ENCODE measurements at regions not wholly inside any gene's neighbourhood (a gene's known extent, or its start where the extent isn't known, plus 50 kb on each side); places are given as distances from the start of the nearest gene placed in this dataset.
A peak's percentile ranks its signal among the peaks of the same experiment; 100 is the strongest.

DNA sequence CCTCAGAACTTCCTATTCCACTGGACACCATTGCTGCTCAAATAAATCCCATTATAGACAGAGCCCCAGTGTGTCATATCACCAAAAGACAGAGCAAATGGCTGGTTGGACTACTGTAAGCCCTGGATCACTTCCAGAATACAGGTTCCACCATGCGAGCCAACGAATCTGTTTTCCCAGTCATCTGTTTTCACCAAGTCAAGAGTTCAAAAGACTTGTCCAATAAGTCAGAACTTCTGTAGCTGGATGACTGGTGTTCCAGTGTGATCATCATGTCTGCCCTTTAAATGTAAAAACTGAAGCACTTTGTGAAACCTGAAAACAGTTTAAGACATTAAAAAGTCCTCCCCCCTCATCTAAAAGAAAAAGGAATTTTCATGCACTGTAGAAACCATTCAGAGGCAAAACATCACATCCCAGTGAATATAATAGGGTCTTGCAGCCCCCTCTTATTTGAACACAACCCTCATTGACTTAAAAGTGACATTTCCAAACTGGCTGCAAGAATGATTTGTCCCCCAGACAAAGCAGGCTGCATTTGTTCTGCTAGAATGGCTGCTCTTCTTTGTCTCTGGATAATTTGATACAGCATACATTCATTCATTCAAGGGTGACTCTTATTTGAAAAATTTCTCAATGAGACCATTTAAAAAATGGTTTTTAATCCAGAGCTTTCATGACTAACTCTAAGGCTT, 64.6 kb upstream of the TANC1 start:
- TF ChIP-seq, protein P1, sequence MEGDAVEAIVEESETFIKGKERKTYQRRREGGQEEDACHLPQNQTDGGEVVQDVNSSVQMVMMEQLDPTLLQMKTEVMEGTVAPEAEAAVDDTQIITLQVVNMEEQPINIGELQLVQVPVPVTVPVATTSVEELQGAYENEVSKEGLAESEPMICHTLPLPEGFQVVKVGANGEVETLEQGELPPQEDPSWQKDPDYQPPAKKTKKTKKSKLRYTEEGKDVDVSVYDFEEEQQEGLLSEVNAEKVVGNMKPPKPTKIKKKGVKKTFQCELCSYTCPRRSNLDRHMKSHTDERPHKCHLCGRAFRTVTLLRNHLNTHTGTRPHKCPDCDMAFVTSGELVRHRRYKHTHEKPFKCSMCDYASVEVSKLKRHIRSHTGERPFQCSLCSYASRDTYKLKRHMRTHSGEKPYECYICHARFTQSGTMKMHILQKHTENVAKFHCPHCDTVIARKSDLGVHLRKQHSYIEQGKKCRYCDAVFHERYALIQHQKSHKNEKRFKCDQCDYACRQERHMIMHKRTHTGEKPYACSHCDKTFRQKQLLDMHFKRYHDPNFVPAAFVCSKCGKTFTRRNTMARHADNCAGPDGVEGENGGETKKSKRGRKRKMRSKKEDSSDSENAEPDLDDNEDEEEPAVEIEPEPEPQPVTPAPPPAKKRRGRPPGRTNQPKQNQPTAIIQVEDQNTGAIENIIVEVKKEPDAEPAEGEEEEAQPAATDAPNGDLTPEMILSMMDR (IDR thresholded peaks at IDR 0.05; ENCODE audit: extremely low read depth, low read depth, low read length), result no peak
- H3K4me2 ChIP-seq (ENCODE audit: insufficient read depth, low read length), result no peak overlapping the region

DNA sequence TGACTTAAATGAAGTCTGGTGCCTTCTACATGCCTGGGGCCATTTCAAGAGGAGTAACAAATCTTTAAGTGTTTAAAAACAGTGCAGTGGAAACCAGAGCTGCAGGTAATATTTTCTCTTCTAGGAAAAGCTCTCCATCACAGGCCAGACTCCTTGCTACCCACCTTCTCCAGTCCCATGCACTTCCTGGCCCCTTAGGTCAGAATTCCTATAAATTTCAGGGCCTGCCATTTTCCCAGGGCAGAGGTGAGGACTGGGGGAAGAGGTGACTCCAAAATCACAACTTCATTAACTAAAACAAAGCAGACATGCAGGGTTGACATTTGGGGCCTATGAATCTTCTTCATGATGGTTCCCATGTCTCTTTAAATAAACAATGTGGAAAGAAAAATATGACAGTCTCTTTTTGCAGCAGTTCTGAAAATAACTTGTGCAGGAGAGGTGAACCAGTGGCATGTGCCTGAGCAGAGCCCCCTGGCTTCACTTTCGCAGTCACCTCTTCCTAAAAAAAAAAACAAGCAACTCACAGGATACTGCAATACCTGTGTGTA, 63.7 kb upstream of the TANC1 start:
- Histone ChIP-seq H3K27ac (ENCODE audit: low read depth, low read length) (no peak overlapping the region), H3K4me3 (ENCODE audit: insufficient read depth, low read length) (no peak overlapping the region), H3K36me3 (ENCODE audit: insufficient read depth, low read length) (no peaks in the 10 kb centered on the region), H4K20me1 (ENCODE audit: insufficient read depth, low read length) (no peaks in the 10 kb centered on the region), H3K4me2 (ENCODE audit: insufficient read depth, low read length) (no peak overlapping the region), H3K79me2 (ENCODE audit: insufficient read depth, low read length) (no peaks in the 10 kb centered on the region), H3K9me3 (ENCODE audit: low read depth, low read length) (no peaks in the 10 kb centered on the region), H3K4me1 (ENCODE audit: insufficient read depth, low read length) (no peaks in the 10 kb centered on the region), H2AFZ (ENCODE audit: low read length) (no peak overlapping the region), H3K27me3 (ENCODE audit: insufficient read depth, low read length) (no peaks in the 10 kb centered on the region)
- no peak for DNase-seq (ENCODE audit: insufficient read length, low spot score, missing footprints)
- TF ChIP-seq, protein P1 (IDR thresholded peaks at IDR 0.05; ENCODE audit: extremely low read depth, low read depth, low read length), result no peak

More for the DNA sequence above, 64.6 kb upstream of the TANC1 start:
- peak; percentile 57 for DNase-seq (ENCODE audit: insufficient read length, low spot score, missing footprints)
- Histone ChIP-seq H3K4me3 (ENCODE audit: insufficient read depth, low read length) (no peak overlapping the region), H3K27ac (ENCODE audit: low read depth, low read length) (no peak overlapping the region), H2AFZ (ENCODE audit: low read length) (no peak overlapping the region), H3K9me3 (ENCODE audit: low read depth, low read length) (no peaks in the 10 kb centered on the region), H3K36me3 (ENCODE audit: insufficient read depth, low read length) (no peaks in the 10 kb centered on the region), H3K79me2 (ENCODE audit: insufficient read depth, low read length) (no peaks in the 10 kb centered on the region), H4K20me1 (ENCODE audit: insufficient read depth, low read length) (no peaks in the 10 kb centered on the region), H3K27me3 (ENCODE audit: insufficient read depth, low read length) (no peaks in the 10 kb centered on the region), H3K4me1 (ENCODE audit: insufficient read depth, low read length) (no peaks in the 10 kb centered on the region)

DNA sequence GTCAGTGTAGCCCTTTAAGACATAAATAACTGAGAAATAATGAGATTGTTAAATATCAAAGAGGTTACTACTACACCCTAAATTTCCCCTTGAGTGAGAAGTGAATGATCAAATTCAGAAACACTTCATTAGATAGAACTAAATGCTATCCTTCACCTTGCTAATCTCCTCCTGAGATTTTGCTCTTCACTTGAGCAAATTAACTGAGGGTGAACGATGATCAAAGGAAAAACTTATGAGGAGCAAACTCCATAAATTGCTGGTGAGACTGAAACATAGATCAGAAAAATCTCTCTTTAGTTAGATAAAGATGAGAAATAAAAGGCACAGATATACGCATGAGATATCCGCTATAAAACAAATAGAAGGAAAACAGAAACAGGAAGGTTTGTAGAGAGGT, 63.1 kb upstream of the TANC1 start:
- TF ChIP-seq, protein P1 (IDR thresholded peaks at IDR 0.05; ENCODE audit: extremely low read depth, low read depth, low read length), result no peak
- H3K79me2 ChIP-seq (ENCODE audit: insufficient read depth, low read length), result no peaks in the 10 kb centered on the region
- H3K4me2 ChIP-seq (ENCODE audit: insufficient read depth, low read length), result no peak overlapping the region
- no peak overlapping the region for H3K4me3 ChIP-seq (ENCODE audit: insufficient read depth, low read length)
- H3K36me3 ChIP-seq (ENCODE audit: insufficient read depth, low read length), result no peaks in the 10 kb centered on the region
- no peaks in the 10 kb centered on the region for H4K20me1 ChIP-seq (ENCODE audit: insufficient read depth, low read length)
- no peak for DNase-seq (ENCODE audit: insufficient read length, low spot score, missing footprints)
- no peak overlapping the region for H2AFZ ChIP-seq (ENCODE audit: low read length)
- no peaks in the 10 kb centered on the region for H3K9me3 ChIP-seq (ENCODE audit: low read depth, low read length)
- no peaks in the 10 kb centered on the region for H3K4me1 ChIP-seq (ENCODE audit: insufficient read depth, low read length)
- H3K27me3 ChIP-seq (ENCODE audit: insufficient read depth, low read length), result no peaks in the 10 kb centered on the region
- no peak overlapping the region for H3K27ac ChIP-seq (ENCODE audit: low read depth, low read length)

DNA sequence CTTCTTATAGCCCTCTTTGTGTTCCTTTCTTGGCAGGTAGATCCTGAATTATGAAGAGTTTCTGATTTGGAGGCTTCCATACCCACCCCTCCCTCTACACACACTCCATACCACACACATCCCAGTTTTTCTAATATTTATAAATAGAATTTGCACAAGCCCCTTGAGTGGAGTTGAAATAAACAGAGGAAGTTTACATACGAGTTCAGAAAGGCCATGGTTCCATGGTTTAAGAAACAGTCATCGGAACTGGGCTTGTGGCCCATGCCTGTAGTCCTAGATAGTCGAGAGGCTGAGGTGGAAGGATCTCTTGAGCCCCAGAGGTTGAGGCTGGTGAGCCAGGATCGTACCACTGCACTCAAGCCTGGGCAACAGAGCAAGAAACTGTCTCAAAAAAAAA, 62.7 kb upstream of the TANC1 start:
- TF ChIP-seq, protein P1 (IDR thresholded peaks at IDR 0.05; ENCODE audit: extremely low read depth, low read depth, low read length), result no peak
- no peaks in the 10 kb centered on the region for H3K79me2 ChIP-seq (ENCODE audit: insufficient read depth, low read length)
- no peaks in the 10 kb centered on the region for H3K36me3 ChIP-seq (ENCODE audit: insufficient read depth, low read length)
- no peaks in the 10 kb centered on the region for H3K27me3 ChIP-seq (ENCODE audit: insufficient read depth, low read length)
- H3K4me1 ChIP-seq (ENCODE audit: insufficient read depth, low read length), result no peaks in the 10 kb centered on the region
- H3K4me2 ChIP-seq (ENCODE audit: insufficient read depth, low read length), result no peak overlapping the region
- no peak for DNase-seq (ENCODE audit: insufficient read length, low spot score, missing footprints)
- no peak overlapping the region for H3K27ac ChIP-seq (ENCODE audit: low read depth, low read length)
- H3K9me3 ChIP-seq (ENCODE audit: low read depth, low read length), result no peaks in the 10 kb centered on the region
- H4K20me1 ChIP-seq (ENCODE audit: insufficient read depth, low read length), result no peaks in the 10 kb centered on the region
- no peak overlapping the region for H3K4me3 ChIP-seq (ENCODE audit: insufficient read depth, low read length)
- no peak overlapping the region for H2AFZ ChIP-seq (ENCODE audit: low read length)

Measured in osteoblast (primary cell).